ENCODE measurements at regions not wholly inside any gene's neighbourhood (a gene's known extent, or its start where the extent isn't known, plus 50 kb on each side); places are given as distances from the start of the nearest gene placed in this dataset.
"Not testable (repeated sequence)": the region's sequence is repeated elsewhere in the genome, so short reads cannot be mapped to it uniquely, and the experiment has no call there.

DNA sequence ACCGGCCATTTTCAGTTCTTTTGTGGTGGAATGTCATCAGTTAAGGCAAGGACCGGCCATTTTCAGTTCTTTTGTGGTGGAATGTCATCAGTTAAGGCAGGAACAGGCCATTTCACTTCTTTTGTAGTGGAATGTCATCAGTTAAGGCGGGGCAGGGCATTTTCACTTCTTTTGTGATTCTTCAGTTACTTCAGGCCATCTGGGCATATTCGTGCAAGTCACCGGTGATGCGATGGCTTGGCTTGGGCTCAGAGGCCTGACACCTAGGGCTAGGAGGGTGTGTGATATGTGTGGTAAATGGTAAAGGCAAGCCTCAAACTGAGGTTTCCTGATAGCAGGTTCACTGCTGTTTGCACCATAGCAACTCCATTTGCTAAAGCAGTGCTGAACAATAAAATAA is 293.2 kb upstream of the SEMA6A start:
- DNase-seq = not testable (repeated sequence)

GRCh38 chr5:116865651-116866050 is 291.0 kb upstream of the SEMA6A start:
- no peak for DNase-seq

GRCh38 chr5:116864838-116865190 is 290.2 kb upstream of the SEMA6A start:
- DNase-seq = no peak

DNA sequence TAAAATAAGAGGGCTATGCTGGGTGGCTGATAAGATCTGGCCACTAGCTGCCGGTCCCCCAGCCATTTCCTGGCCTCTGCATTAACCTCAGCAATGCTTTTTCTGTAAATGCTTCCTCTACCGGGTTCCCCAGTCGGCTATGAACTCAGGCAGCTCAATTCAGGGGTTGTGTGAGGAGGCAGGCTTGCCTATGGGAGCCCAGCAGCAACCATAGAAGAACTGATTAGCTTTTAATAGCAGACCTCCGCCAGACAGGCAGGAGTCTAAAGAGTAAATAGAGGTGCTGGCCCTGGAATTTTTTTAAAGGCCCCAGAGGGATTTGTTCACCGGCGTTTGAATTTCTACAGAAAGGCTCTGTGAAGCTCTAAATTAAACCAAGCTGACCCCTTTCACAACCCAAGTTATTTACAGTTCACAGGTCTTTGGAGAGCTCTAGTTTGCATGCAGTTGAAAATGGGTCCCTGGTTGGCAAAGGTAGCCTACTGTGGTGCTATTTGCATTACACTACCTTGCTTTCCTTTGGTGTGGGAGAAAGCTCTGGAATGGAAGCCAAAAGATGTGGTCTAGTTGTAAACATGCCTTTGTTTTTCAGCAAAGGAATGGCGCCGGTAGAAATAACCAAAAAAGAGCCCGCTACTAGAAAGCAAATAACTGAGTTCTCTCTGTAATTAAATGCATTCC is 289.7 kb upstream of the SEMA6A start:
- DNase-seq = peak in 7 of 58 donors; percentile 0 to 25 (median 11)

DNA sequence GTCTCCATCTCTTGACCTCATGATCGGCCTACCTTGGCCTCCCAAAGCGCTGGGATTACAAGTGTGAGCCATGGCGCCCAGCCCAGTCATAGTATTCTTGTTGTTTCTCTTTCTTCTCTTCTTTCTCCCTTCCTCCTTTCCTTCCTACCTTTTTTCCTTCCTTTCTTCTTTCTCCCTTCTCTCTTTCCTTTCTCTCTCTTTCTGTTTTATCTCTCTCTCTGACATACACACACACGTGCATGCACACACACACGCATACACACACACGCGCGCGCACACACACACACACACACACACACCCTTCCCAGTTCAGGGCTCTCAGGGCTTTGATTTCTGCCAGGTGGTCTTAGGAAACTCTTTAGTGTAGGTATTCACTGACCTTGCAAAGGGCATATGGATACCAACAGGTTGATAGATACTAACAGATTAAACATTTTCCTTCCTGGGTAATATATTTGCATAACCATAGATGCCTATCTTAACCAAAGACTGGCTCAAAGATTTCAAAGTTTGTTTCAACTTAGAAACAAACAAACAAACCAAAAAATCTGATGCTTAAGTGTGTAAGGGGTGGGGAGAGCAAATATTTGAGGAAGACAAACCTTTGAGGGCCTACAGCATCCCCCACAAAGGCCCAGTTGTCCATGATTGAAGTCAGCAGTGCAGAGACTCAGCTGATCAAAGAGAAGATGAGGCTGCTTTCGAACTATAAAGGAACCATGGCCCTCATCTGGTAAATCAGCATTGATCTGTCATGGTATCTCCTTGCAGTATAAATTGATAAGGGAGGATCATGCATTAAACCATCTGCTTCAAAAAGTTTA is 288.2 kb upstream of the SEMA6A start:
- no peak for DNase-seq

GRCh38 chr5:116861666-116862065 is 287.0 kb upstream of the SEMA6A start:
- no peak for DNase-seq

DNA sequence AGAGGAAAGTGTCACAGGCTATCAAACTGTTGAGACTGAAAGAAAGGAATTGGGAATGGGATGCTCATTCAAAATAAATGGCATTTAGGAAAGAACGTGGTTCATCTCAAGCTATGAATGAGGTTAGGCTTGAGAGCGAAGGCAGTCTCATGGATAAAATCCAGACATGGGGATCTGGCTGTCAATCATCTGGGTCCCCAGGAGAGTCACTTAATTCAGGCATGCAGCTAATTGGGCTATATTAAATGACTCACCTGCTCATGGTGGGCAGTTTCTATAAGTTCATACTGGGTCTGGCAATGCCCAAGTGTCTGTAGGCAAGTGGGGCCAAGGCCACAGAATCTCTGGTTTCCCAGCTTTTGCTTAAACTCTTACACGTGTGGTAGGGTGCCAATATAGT is 286.5 kb upstream of the SEMA6A start:
- no peak for DNase-seq

GRCh38 chr5:116859666-116860320 is 285.2 kb upstream of the SEMA6A start:
- no peak for DNase-seq

GRCh38 chr5:116858705-116859333 is 284.2 kb upstream of the SEMA6A start:
- DNase-seq = no peak

DNA sequence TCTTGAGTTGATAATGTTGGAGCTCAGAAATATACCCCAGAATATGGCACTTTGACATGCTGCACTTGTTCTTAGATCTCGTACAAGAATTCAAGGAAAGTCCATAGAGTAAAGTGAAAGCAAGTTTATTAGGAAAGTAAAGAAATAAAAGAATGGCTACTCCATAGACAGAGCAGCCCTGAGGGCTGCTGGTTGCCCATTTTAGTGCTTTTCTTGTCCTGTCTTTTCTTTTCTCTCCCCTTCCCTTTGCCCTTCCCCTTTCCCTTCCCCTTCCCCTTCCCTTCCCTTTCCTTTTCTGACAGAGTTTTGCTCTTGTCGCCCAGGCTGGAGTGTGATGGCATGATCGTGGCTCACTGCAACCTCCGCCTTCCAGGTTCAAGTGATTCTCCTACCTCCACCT is 283.4 kb upstream of the SEMA6A start:
- DNase-seq = not testable (repeated sequence)

- no peak for DNase-seq
Observed at GRCh38 chr5:116856271-116856670, 281.6 kb upstream of the SEMA6A start.

- no peak for DNase-seq
Observed at GRCh38 chr5:116853992-116854391, 279.4 kb upstream of the SEMA6A start.

GRCh38 chr5:116848954-116849581 is 274.4 kb upstream of the SEMA6A start:
- DNase-seq = no peak

DNA sequence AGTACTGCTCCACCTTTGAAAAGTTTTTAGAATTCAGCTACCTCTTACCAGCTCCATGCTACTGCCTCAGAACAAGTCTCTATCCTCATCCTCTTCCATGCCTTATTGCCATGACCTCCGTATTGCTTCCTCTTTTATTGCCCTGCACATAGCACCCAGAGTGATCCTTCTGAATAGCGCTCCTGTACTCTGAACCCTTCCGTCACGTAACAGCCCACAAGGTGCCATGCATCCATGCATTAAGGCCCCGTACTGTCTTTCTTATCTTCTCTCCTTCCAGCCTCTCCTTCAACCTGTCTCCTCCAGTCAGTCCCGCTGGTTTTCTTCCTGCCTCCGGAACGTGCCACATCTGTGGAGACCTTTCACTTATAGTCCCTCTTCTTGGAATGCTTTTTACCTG is 273.3 kb upstream of the SEMA6A start:
- no peak for DNase-seq

GRCh38 chr5:116844015-116844414 is 269.4 kb upstream of the SEMA6A start:
- DNase-seq = no peak

GRCh38 chr5:116842514-116842961 is 267.9 kb upstream of the SEMA6A start:
- DNase-seq = no peak

GRCh38 chr5:116841734-116842133 is 267.1 kb upstream of the SEMA6A start:
- DNase-seq = no peak

GRCh38 chr5:116838011-116838536 is 263.5 kb upstream of the SEMA6A start:
- no peak for DNase-seq

DNA sequence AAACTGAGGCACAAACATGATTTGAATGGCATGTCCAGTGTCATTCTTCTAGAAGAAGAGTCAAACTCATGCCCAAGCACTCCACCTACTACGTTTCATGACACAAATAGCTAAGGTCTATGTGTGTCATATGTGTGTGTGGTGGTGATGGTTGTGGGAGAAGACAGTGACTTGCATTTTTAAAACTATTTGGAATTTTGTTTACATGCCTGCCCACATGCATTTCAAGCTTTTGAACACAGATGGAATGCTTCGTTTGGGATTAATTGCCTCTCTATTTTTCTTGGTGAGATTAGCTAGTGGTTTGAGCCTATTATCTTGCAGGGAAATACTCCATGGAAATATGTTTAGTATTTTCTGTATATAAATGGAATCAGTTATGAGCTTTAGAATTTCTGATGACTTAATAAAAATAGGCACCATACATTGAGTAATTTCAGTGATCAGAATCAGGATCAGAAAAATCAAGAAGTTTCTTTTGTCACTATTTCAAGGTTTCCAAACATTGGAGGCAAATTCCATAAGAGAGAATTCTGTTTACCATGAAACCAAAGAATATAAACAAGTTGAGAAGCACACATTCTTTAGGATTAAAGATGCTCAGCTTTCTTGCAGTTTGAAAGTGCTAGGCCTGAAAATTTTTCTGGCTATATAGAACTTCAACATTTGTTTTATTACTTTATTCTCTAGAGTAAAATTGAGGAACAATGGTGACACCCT is 260.3 kb upstream of the SEMA6A start:
- no peak for DNase-seq

DNA sequence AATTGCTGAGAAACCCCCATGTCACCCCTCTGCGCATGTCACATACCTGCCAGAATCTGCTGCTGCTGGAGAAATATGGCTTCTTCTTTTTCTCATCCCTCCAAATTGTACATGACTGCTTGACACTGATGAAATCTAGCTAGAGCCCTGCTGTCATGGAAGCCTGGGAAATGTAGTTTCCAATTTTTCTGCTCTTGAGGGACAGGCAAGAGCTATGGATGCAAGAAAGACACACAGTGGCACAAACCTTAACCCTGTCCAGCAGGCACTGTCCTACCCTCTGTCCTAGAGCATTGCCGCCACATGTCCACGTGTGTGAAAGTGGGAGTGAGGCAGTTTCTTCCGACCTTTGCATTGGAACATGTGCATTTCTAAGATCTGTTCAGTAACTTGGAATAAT is 255.5 kb upstream of the SEMA6A start:
- DNase-seq = peak in 1 of 58 donors; percentile 0
